ENCODE measurements at regions not wholly inside any gene's neighbourhood (a gene's known extent, or its start where the extent isn't known, plus 50 kb on each side); places are given as distances from the start of the nearest gene placed in this dataset.
"Not testable (repeated sequence)": the region's sequence is repeated elsewhere in the genome, so short reads cannot be mapped to it uniquely, and the experiment has no call there.

- H3K27ac Mint-ChIP-seq: no peak overlapping the region
- no peaks in the 10 kb centered on the region for H3K27me3 Mint-ChIP-seq (ENCODE audit: low read depth)
- no peak overlapping the region for H3K4me3 Mint-ChIP-seq
- no peaks in the 10 kb centered on the region for H3K4me1 Mint-ChIP-seq (ENCODE audit: low read depth)
- H3K9me3 Mint-ChIP-seq: peaks cover 18% of the 10 kb centered on the region
- H3K36me3 Mint-ChIP-seq (ENCODE audit: low read depth): no peaks in the 10 kb centered on the region
Observed at GRCh38 chr14:83893447-83893846, 1636.5 kb upstream of the FLRT2 start.

- H3K4me3 Mint-ChIP-seq: no peak overlapping the region
- H3K4me1 Mint-ChIP-seq (ENCODE audit: low read depth): no peaks in the 10 kb centered on the region
- H3K9me3 Mint-ChIP-seq: peaks cover 14% of the 10 kb centered on the region
- no peak overlapping the region for H3K27ac Mint-ChIP-seq
- H3K27me3 Mint-ChIP-seq (ENCODE audit: low read depth): no peaks in the 10 kb centered on the region
- H3K36me3 Mint-ChIP-seq (ENCODE audit: low read depth): no peaks in the 10 kb centered on the region
Observed at GRCh38 chr14:83894568-83894967, 1635.4 kb upstream of the FLRT2 start.

- not testable (repeated sequence) for H3K9me3 Mint-ChIP-seq; H3K27me3 Mint-ChIP-seq (ENCODE audit: low read depth); H3K36me3 Mint-ChIP-seq (ENCODE audit: low read depth); H3K4me1 Mint-ChIP-seq (ENCODE audit: low read depth); H3K4me3 Mint-ChIP-seq; H3K27ac Mint-ChIP-seq
Observed at GRCh38 chr14:83898558-83898957, 1631.4 kb upstream of the FLRT2 start.

- no peak overlapping the region for H3K4me3 Mint-ChIP-seq
- no peaks in the 10 kb centered on the region for H3K27me3 Mint-ChIP-seq (ENCODE audit: low read depth)
- no peaks in the 10 kb centered on the region for H3K4me1 Mint-ChIP-seq (ENCODE audit: low read depth)
- H3K9me3 Mint-ChIP-seq: peaks cover 4% of the 10 kb centered on the region
- no peak overlapping the region for H3K27ac Mint-ChIP-seq
- no peaks in the 10 kb centered on the region for H3K36me3 Mint-ChIP-seq (ENCODE audit: low read depth)
Observed at GRCh38 chr14:83899706-83900105, 1630.2 kb upstream of the FLRT2 start.

GRCh38 chr14:83905157-83905556 is 1624.8 kb upstream of the FLRT2 start:
- no peaks in the 10 kb centered on the region for H3K4me1 Mint-ChIP-seq (ENCODE audit: low read depth)
- H3K9me3 Mint-ChIP-seq: peaks cover 4% of the 10 kb centered on the region
- no peaks in the 10 kb centered on the region for H3K27me3 Mint-ChIP-seq (ENCODE audit: low read depth)
- no peak overlapping the region for H3K27ac Mint-ChIP-seq
- H3K4me3 Mint-ChIP-seq: no peak overlapping the region
- H3K36me3 Mint-ChIP-seq (ENCODE audit: low read depth): no peaks in the 10 kb centered on the region

- Mint-ChIP-seq H3K36me3 (ENCODE audit: low read depth) (no peaks in the 10 kb centered on the region), H3K9me3 (peaks cover 9% of the 10 kb centered on the region), H3K4me3 (no peak overlapping the region), H3K4me1 (ENCODE audit: low read depth) (no peaks in the 10 kb centered on the region), H3K27ac (no peak overlapping the region), H3K27me3 (ENCODE audit: low read depth) (no peaks in the 10 kb centered on the region)
Observed at GRCh38 chr14:83908419-83908818, 1621.5 kb upstream of the FLRT2 start.

- Mint-ChIP-seq H3K4me1 (ENCODE audit: low read depth) (no peaks in the 10 kb centered on the region), H3K9me3 (peaks cover 16% of the 10 kb centered on the region), H3K27ac (no peak overlapping the region), H3K27me3 (ENCODE audit: low read depth) (no peaks in the 10 kb centered on the region), H3K36me3 (ENCODE audit: low read depth) (no peaks in the 10 kb centered on the region), H3K4me3 (no peak overlapping the region)
Observed at GRCh38 chr14:83909507-83909906, 1620.4 kb upstream of the FLRT2 start.

GRCh38 chr14:83912032-83912642 is 1617.8 kb upstream of the FLRT2 start:
- Mint-ChIP-seq H3K27ac (no peak overlapping the region), H3K4me1 (ENCODE audit: low read depth) (no peaks in the 10 kb centered on the region), H3K27me3 (ENCODE audit: low read depth) (no peaks in the 10 kb centered on the region), H3K36me3 (ENCODE audit: low read depth) (no peaks in the 10 kb centered on the region), H3K4me3 (no peak overlapping the region), H3K9me3 (peaks cover 36% of the 10 kb centered on the region)

GRCh38 chr14:83913476-83913875 is 1616.5 kb upstream of the FLRT2 start:
- H3K4me3 Mint-ChIP-seq: no peak overlapping the region
- peaks cover 36% of the 10 kb centered on the region for H3K9me3 Mint-ChIP-seq
- H3K27me3 Mint-ChIP-seq (ENCODE audit: low read depth): no peaks in the 10 kb centered on the region
- no peaks in the 10 kb centered on the region for H3K4me1 Mint-ChIP-seq (ENCODE audit: low read depth)
- H3K36me3 Mint-ChIP-seq (ENCODE audit: low read depth): no peaks in the 10 kb centered on the region
- no peak overlapping the region for H3K27ac Mint-ChIP-seq

GRCh38 chr14:83918546-83918945 is 1611.4 kb upstream of the FLRT2 start:
- peaks cover 29% of the 10 kb centered on the region for H3K9me3 Mint-ChIP-seq
- no peaks in the 10 kb centered on the region for H3K36me3 Mint-ChIP-seq (ENCODE audit: low read depth)
- H3K27me3 Mint-ChIP-seq (ENCODE audit: low read depth): no peaks in the 10 kb centered on the region
- H3K4me1 Mint-ChIP-seq (ENCODE audit: low read depth): no peaks in the 10 kb centered on the region
- H3K27ac Mint-ChIP-seq: no peak overlapping the region
- no peak overlapping the region for H3K4me3 Mint-ChIP-seq

GRCh38 chr14:83919675-83920074 is 1610.3 kb upstream of the FLRT2 start:
- not testable (repeated sequence) for H3K4me1 Mint-ChIP-seq (ENCODE audit: low read depth); H3K27me3 Mint-ChIP-seq (ENCODE audit: low read depth); H3K27ac Mint-ChIP-seq; H3K4me3 Mint-ChIP-seq; H3K36me3 Mint-ChIP-seq (ENCODE audit: low read depth)
- peaks cover 24% of the 10 kb centered on the region for H3K9me3 Mint-ChIP-seq

- H3K36me3 Mint-ChIP-seq (ENCODE audit: low read depth): no peaks in the 10 kb centered on the region
Observed at GRCh38 chr14:83923842-83924241, 1606.1 kb upstream of the FLRT2 start.

GRCh38 chr14:83924259-83924658 is 1605.7 kb upstream of the FLRT2 start:
- Mint-ChIP-seq H3K4me1 (ENCODE audit: low read depth) (no peaks in the 10 kb centered on the region), H3K4me3 (no peak overlapping the region), H3K27me3 (ENCODE audit: low read depth) (no peaks in the 10 kb centered on the region), H3K36me3 (ENCODE audit: low read depth) (no peaks in the 10 kb centered on the region), H3K9me3 (peaks cover 29% of the 10 kb centered on the region), H3K27ac (no peak overlapping the region)

More at GRCh38 chr14:83923842-83924241, 1606.1 kb upstream of the FLRT2 start:
- H3K4me3 Mint-ChIP-seq: no peak overlapping the region
- no peaks in the 10 kb centered on the region for H3K4me1 Mint-ChIP-seq (ENCODE audit: low read depth)
- H3K27ac Mint-ChIP-seq: no peak overlapping the region
- peaks cover 26% of the 10 kb centered on the region for H3K9me3 Mint-ChIP-seq
- H3K27me3 Mint-ChIP-seq (ENCODE audit: low read depth): no peaks in the 10 kb centered on the region

GRCh38 chr14:83940253-83940652 is 1589.7 kb upstream of the FLRT2 start:
- no peak overlapping the region for H3K27ac Mint-ChIP-seq
- H3K36me3 Mint-ChIP-seq (ENCODE audit: low read depth): no peaks in the 10 kb centered on the region
- H3K27me3 Mint-ChIP-seq (ENCODE audit: low read depth): no peaks in the 10 kb centered on the region
- peaks cover 41% of the 10 kb centered on the region for H3K9me3 Mint-ChIP-seq
- no peaks in the 10 kb centered on the region for H3K4me1 Mint-ChIP-seq (ENCODE audit: low read depth)
- no peak overlapping the region for H3K4me3 Mint-ChIP-seq

GRCh38 chr14:83958359-83958758 is 1571.6 kb upstream of the FLRT2 start:
- H3K4me1 Mint-ChIP-seq (ENCODE audit: low read depth): no peaks in the 10 kb centered on the region
- no peak overlapping the region for H3K27ac Mint-ChIP-seq
- H3K4me3 Mint-ChIP-seq: no peak overlapping the region
- H3K9me3 Mint-ChIP-seq: peaks cover 17% of the 10 kb centered on the region
- H3K27me3 Mint-ChIP-seq (ENCODE audit: low read depth): no peaks in the 10 kb centered on the region
- no peaks in the 10 kb centered on the region for H3K36me3 Mint-ChIP-seq (ENCODE audit: low read depth)
